COLO668 (cell line): ENCODE measurements at regions not wholly inside any gene's neighbourhood (a gene's known extent, or its start where the extent isn't known, plus 50 kb on each side); places are given as distances from the start of the nearest gene placed in this dataset.

ENCODE experiments used
- DNase-seq: peaks from one replicate; lab custom pipeline; 2025; ENCODE audit not compliant: unreplicated experiment; lab: John Stamatoyannopoulos, UW

GRCh38 chr18:22332590-22332989 is 85.1 kb downstream of the CTAGE1 start:
- no peak for DNase-seq

GRCh38 chr18:22330508-22330907 is 87.2 kb downstream of the CTAGE1 start:
- no peak for DNase-seq

- no peak for DNase-seq
Measured at GRCh38 chr18:22325396-22325795, 92.3 kb downstream of the CTAGE1 start.

GRCh38 chr18:22324191-22325131 is 93.3 kb downstream of the CTAGE1 start:
- DNase-seq, result no peak

- no peak for DNase-seq
Measured at GRCh38 chr18:22322243-22322691, 95.4 kb downstream of the CTAGE1 start.

GRCh38 chr18:22320771-22321170 is 96.9 kb downstream of the CTAGE1 start:
- DNase-seq, result no peak

GRCh38 chr18:22320155-22320554 is 97.6 kb downstream of the CTAGE1 start:
- DNase-seq, result no peak

- no peak for DNase-seq
Measured at GRCh38 chr18:22318745-22319407, 98.8 kb downstream of the CTAGE1 start.

- DNase-seq, result no peak
Measured at GRCh38 chr18:22314420-22314819, 103.3 kb downstream of the CTAGE1 start.

GRCh38 chr18:22314001-22314400 is 103.7 kb downstream of the CTAGE1 start:
- no peak for DNase-seq

- no peak for DNase-seq
Measured at GRCh38 chr18:22311301-22311700, 106.4 kb downstream of the CTAGE1 start.

GRCh38 chr18:22309191-22309590 is 108.5 kb downstream of the CTAGE1 start:
- DNase-seq, result no peak

GRCh38 chr18:22307528-22307927 is 110.2 kb downstream of the CTAGE1 start:
- DNase-seq, result no peak

GRCh38 chr18:22303927-22304326 is 113.8 kb downstream of the CTAGE1 start:
- DNase-seq, result no peak

- DNase-seq, result no peak
Measured at GRCh38 chr18:22302144-22302543, 115.6 kb downstream of the CTAGE1 start.

GRCh38 chr18:22300665-22301636 is 116.8 kb downstream of the CTAGE1 start:
- DNase-seq, result no peak

- DNase-seq, result no peak
Measured at GRCh38 chr18:22297008-22297407, 120.7 kb downstream of the CTAGE1 start.

- no peak for DNase-seq
Measured at GRCh38 chr18:22296304-22296703, 121.4 kb downstream of the CTAGE1 start.

- DNase-seq, result no peak
Measured at GRCh38 chr18:22293417-22293816, 124.0 kb downstream of the GATA6 start.

- DNase-seq, result no peak
Measured at GRCh38 chr18:22290004-22290403, 120.6 kb downstream of the GATA6 start.

- no peak for DNase-seq
Measured at GRCh38 chr18:22286585-22286984, 117.2 kb downstream of the GATA6 start.
